ENCODE measurements at regions not wholly inside any gene's neighbourhood (a gene's known extent, or its start where the extent isn't known, plus 50 kb on each side); places are given as distances from the start of the nearest gene placed in this dataset.
"Not testable (repeated sequence)": the region's sequence is repeated elsewhere in the genome, so short reads cannot be mapped to it uniquely, and the experiment has no call there.

- not testable (repeated sequence) for H3K9me3 ChIP-seq (ENCODE audit: control insufficient read depth, low read length); H3K4me3 ChIP-seq (ENCODE audit: low read length); H3K27ac ChIP-seq (ENCODE audit: low read depth, low read length); H3K4me1 Mint-ChIP-seq; H3K4me3 Mint-ChIP-seq; H3K4me1 ChIP-seq (ENCODE audit: control insufficient read depth, insufficient read depth, low read length); H3K9ac ChIP-seq (ENCODE audit: extremely low read depth, low read length, poor library complexity, severe bottlenecking); H3K9me3 Mint-ChIP-seq; H3K27me3 ChIP-seq (ENCODE audit: control insufficient read depth, insufficient read depth, low read length, poor library complexity, severe bottlenecking); H3K27ac Mint-ChIP-seq; H3K27me3 Mint-ChIP-seq (ENCODE audit: insufficient read depth); DNase-seq
- H3K36me3 Mint-ChIP-seq (ENCODE audit: low read depth), result peaks cover 35% of the 10 kb centered on the region
- no CpG with 5 or more reads among the region's 2 CpGs for WGBS, 2 experiments (ENCODE audit: insufficient coverage in 1 of 2, insufficient read length in 1 of 2)
- H3K36me3 ChIP-seq (ENCODE audit: control insufficient read depth, insufficient read depth, low read length), result peaks cover 30% of the 10 kb centered on the region
Observed at GRCh38 chr9:94437128-94437527, 108.7 kb upstream of the NUTM2F start.

- H3K4me3 ChIP-seq (ENCODE audit: low read length); H3K9me3 ChIP-seq (ENCODE audit: control insufficient read depth, low read length); H3K9ac ChIP-seq (ENCODE audit: extremely low read depth, low read length, poor library complexity, severe bottlenecking); H3K9me3 Mint-ChIP-seq; H3K27ac ChIP-seq (ENCODE audit: low read depth, low read length); H3K4me3 Mint-ChIP-seq; H3K27me3 Mint-ChIP-seq (ENCODE audit: insufficient read depth); H3K27me3 ChIP-seq (ENCODE audit: control insufficient read depth, insufficient read depth, low read length, poor library complexity, severe bottlenecking); DNase-seq; H3K27ac Mint-ChIP-seq; H3K4me1 ChIP-seq (ENCODE audit: control insufficient read depth, insufficient read depth, low read length): not testable (repeated sequence)
- Mint-ChIP-seq H3K36me3 (ENCODE audit: low read depth) (peaks cover 43% of the 10 kb centered on the region), H3K4me1 (peaks cover 14% of the 10 kb centered on the region)
- peaks cover 42% of the 10 kb centered on the region for H3K36me3 ChIP-seq (ENCODE audit: control insufficient read depth, insufficient read depth, low read length)
- no CpG with 5 or more reads among the region's 1 CpG for WGBS, 2 experiments (ENCODE audit: insufficient coverage in 1 of 2, insufficient read length in 1 of 2)
Observed at GRCh38 chr9:94438336-94438735, 109.9 kb upstream of the NUTM2F start.

GRCh38 chr9:94441146-94441545, 112.7 kb upstream of the NUTM2F start:
- WGBS, 2 experiments (ENCODE audit: insufficient coverage in 1 of 2, insufficient read length in 1 of 2), result 100% methylated on average over 1 of the region's 1 CpG; no CpG with 5 or more reads in 1 of the 2 experiments
- not testable (repeated sequence) for H3K27me3 Mint-ChIP-seq (ENCODE audit: insufficient read depth)
- H3K4me1 Mint-ChIP-seq, result peaks cover 38% of the 10 kb centered on the region

GRCh38 chr9:94441796-94442195, 113.1 kb upstream of the PCAT7 start:
- peaks cover 8% of the 10 kb centered on the region for H3K4me1 ChIP-seq (ENCODE audit: control insufficient read depth, insufficient read depth, low read length)
- no peak overlapping the region for H3K9ac ChIP-seq (ENCODE audit: extremely low read depth, low read length, poor library complexity, severe bottlenecking)
- DNase-seq, result no peak
- H3K4me1 Mint-ChIP-seq, result peaks cover 35% of the 10 kb centered on the region
- WGBS, 2 experiments (ENCODE audit: insufficient coverage in 1 of 2, insufficient read length in 1 of 2), result 96 to 100% methylated on average over 2 of the region's 2 CpGs
- no peaks in the 10 kb centered on the region for H3K27me3 Mint-ChIP-seq (ENCODE audit: insufficient read depth)
- no peaks in the 10 kb centered on the region for H3K9me3 Mint-ChIP-seq
- H3K27ac ChIP-seq (ENCODE audit: low read depth, low read length), result no peak overlapping the region
- no peaks in the 10 kb centered on the region for H3K27me3 ChIP-seq (ENCODE audit: control insufficient read depth, insufficient read depth, low read length, poor library complexity, severe bottlenecking)
- no peak overlapping the region for H3K4me3 Mint-ChIP-seq
- H3K9me3 ChIP-seq (ENCODE audit: control insufficient read depth, low read length), result no peaks in the 10 kb centered on the region
- H3K36me3 Mint-ChIP-seq (ENCODE audit: low read depth), result peaks cover 41% of the 10 kb centered on the region
- no peak for TF ChIP-seq CTCF (conservative IDR thresholded peaks at IDR 0.05)
- H3K27ac Mint-ChIP-seq, result no peak overlapping the region
- no peak overlapping the region for H3K4me3 ChIP-seq (ENCODE audit: low read length)
- peaks cover 65% of the 10 kb centered on the region for H3K36me3 ChIP-seq (ENCODE audit: control insufficient read depth, insufficient read depth, low read length)

More at GRCh38 chr9:94441146-94441545, 112.7 kb upstream of the NUTM2F start:
- H3K9me3 ChIP-seq (ENCODE audit: control insufficient read depth, low read length); DNase-seq; H3K27ac ChIP-seq (ENCODE audit: low read depth, low read length); H3K4me3 Mint-ChIP-seq; H3K4me3 ChIP-seq (ENCODE audit: low read length); H3K27ac Mint-ChIP-seq; H3K4me1 ChIP-seq (ENCODE audit: control insufficient read depth, insufficient read depth, low read length); H3K9me3 Mint-ChIP-seq; H3K9ac ChIP-seq (ENCODE audit: extremely low read depth, low read length, poor library complexity, severe bottlenecking); H3K27me3 ChIP-seq (ENCODE audit: control insufficient read depth, insufficient read depth, low read length, poor library complexity, severe bottlenecking): not testable (repeated sequence)
- peaks cover 58% of the 10 kb centered on the region for H3K36me3 ChIP-seq (ENCODE audit: control insufficient read depth, insufficient read depth, low read length)
- peaks cover 35% of the 10 kb centered on the region for H3K36me3 Mint-ChIP-seq (ENCODE audit: low read depth)

Data from endodermal cell (in vitro differentiated cells).